ENCODE measurements at regions not wholly inside any gene's neighbourhood (a gene's known extent, or its start where the extent isn't known, plus 50 kb on each side); places are given as distances from the start of the nearest gene placed in this dataset.

DNA sequence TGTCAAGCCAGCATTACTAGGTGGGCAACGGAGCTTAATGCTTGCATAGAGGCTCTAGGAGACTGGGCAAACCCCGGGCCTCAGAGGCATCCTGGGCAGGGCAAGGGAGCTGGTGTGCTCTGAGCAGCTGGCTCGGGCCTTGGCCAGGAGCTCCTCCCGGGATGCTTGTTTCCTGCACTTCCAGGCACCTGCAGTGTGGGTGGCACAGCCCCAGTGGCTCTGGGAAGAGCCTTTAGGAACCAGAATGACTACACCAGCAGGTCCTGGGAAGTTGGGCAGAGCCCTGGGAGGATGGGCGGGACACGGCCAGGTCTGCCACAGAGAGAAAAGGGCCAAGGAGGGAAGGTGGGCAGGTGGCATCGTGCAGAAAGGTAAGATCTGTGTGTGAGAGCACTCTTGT, 80.4 kb upstream of the CD93 start:
- DNase-seq (ENCODE audit: low spot score): no peak

DNA sequence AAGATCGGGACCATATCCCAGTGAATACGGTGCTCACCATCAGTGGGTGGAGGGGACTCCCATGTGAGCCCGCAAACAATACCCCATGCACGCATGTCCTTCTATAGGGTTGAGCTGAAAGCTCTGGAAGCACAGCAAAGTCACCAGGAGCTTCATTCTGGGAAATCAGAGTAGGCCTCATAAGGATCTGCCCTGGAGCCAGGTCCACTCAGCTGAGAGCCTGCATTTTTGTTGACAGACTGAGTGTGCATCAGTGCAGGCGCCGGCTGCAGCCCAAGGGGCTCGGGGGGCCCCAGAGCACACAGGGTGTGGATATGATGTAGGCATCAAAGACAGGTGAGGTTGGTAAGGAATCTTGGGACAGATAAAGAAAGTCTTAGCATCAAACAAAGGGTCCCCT, 79.8 kb upstream of the CD93 start:
- DNase-seq (ENCODE audit: low spot score): no peak

DNA sequence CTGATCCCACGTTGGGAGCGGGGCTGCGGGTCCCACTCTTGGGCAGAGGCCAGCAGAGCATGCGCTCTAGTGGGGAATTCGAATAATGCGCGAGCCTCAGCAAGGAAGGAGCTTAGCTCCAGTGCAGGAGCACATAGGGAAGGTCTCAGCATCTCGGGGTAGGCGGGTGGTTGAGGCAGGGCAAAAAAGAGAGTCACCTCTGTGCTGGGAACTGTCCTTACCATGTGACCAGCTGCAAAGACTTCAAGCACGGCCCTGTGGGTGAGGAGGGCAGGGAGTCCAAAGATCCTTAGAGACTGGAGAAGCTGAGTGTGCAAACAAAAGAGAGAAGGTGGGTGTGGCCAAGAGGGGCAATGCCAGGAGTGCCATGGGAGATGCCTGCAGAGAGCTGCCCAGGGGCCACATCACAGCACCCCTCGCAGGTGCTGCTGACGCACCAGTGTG, 79.2 kb upstream of the CD93 start:
- no peak for DNase-seq (ENCODE audit: low spot score)

DNA sequence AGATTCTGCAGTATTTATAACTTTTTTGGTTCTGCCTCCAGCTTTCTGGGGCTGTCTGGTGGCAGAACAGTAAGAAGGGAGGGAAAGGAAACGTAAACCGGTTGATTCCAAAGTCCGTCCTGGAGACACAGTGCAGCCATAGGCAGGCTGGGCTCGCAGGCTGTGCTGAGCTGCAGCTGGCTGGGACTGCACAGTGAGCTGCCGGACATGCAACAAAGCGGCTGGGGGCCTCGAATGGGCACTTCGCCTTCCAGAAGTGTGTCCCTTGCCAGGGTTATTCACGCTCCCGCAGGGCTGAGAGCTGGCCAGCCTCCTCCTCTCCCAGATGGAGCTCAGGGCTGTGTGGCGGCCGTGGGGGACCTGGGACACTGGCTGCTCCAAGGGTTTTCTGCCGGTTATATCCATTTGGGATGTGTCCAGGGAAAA, 78.1 kb upstream of the CD93 start:
- peak; percentile 77 for DNase-seq (ENCODE audit: low spot score)

DNA sequence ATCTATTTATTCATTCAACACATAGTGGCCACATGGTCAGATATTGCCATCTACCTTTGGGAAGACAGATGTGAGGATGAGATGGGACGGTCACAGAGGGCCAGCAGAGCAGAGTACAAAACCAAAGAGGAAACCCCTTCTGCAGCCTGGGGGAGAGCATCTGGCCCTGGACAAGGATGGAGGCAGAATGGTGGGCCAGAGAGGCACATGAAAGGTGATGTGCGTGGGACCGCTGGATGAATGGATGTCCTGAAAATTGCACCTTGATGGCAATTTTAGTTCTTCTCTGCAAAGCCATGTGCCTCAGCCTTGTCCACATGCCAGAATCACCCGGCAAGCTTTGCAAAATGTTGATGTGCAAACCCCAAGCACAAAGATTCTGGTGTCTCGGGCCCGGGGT, 77.4 kb upstream of the CD93 start:
- DNase-seq (ENCODE audit: low spot score): no peak

DNA sequence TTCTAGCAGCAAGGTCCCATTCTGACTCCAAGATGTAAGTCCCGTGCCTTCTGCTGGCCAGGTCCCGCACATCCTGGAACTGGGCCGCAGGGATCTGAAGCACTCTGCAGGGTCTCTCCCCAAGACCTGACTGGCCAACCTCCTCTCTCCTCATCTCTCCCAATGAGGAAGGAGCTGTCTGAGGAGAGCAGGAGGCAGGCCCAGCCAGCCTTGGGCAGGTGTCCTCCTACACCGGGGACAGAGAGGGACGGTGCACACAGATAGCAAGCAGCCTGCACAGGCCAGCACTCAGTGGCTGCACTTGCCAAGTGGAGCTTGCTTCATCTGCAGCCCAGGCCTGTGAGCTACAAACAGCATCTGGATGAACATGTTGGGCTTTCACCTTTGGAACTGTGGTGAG, 76.8 kb upstream of the CD93 start:
- DNase-seq (ENCODE audit: low spot score): no peak

DNA sequence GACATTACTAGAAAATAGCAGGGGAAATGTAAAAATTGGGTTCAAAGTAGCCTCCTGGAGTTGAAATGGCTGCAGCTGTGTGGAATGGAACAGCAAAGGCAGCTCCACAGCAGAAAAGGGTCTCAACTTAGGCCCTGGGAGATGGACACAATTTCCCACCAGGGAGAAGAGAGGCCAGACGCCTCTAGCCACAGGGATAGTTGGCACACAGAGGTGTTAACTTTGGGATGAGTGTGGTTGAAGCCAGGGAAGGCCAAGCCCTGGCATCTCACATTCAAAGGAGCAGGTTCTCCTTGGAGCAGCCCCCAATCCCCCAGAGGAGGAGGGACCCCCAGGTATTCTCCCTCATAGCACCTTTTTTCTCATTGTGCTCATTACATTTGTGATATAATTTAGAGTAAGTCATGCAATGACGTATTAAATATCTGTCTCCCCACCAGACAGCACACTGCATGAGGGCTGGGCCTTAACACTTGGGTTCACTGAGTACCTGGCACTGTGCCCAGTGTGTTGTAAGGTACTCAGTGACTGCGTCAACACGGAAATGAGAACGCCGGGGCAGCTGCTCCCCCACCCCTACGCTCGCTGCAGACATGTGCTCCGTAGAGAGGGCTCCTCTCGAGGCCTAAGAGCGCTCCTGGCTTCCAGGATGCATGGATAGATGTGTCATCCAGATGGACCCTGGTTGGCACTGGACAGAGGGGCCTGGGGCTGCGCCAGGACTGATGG, 76.0 kb upstream of the CD93 start:
- no peak for DNase-seq (ENCODE audit: low spot score)

DNA sequence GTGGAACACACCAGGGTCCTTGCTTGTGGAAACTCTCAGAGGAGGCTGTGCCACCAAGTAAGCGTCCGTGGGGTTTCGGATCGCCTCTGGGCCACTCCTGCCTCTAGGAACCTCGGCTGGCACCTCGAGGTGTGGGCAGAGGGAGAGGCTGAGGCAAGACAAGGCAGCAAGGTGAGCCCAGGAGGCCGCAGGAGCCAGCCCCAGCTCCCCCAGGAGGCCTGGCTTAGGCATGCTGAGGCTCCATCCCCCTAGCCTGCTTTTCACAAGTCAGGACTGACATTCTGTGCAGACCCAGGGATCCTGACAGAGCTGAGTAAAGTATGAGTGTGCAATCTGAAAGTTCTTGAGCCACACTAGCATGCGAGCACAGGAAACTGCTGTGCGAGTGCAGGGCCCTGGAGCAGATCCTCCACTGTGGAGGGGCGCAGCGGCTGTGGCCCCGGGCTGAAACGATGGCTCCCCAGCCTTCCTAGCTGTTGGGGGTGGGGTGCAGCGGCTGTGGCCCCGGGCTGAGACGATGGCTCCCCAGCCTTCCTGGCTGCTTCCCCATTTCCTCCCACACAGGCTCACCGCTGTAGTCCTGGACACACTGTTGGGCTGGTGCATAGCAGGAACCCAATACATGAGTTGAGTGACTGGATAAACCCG, 75.2 kb upstream of the CD93 start:
- DNase-seq (ENCODE audit: low spot score): no peak

DNA sequence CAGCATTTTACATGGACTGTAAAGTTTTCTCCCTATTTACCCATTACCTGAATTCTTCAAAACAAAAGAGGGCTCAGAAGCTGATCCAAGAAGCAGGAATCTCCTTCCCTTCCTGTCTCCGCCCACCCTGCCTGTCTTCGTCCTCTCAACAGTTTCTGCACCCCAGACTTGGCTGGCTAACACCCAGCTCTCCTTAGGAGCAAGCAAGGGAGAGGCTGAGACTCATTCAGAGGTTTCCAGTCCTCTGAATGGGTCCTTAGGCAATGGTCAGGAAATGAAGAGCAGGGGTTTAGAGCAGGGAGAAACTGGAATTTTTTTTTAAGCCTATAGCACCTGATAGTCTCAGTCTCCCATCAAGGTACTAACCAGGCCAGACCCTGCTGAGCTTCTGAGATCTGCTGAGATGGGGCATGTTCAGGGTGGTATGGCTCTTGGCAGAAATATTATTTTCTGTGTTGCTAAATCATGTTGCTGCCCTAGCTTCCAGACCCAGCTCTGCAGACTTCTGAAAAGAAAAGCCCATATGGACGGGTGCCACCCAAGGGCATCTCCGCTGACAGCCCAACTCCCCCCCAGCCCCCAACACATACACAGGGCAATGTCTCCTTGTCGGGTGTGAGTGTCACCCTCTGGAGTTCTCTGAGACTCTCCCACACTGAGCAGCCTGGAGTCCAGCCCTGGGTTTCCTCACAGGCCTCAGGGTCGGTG, 74.6 kb upstream of the CD93 start:
- DNase-seq (ENCODE audit: low spot score): no peak

DNA sequence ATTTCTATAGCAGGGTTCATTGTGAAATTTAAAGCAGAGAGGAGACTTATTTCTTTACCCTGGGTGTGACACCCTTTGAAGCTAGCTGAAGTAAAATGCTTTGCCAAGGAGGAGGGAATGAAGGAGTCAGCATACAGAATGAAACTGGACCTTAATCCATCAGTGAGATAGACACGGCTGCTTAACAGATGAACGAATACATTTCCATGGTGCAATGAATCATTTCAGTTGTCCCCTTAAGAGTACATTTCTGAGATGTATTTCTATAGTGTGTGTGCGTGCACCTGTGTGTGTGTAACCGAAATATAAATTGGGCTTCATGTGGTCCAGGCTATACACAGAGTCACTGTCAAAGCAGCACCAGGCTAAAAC, 73.8 kb upstream of the CD93 start:
- no peak for DNase-seq (ENCODE audit: low spot score)

DNA sequence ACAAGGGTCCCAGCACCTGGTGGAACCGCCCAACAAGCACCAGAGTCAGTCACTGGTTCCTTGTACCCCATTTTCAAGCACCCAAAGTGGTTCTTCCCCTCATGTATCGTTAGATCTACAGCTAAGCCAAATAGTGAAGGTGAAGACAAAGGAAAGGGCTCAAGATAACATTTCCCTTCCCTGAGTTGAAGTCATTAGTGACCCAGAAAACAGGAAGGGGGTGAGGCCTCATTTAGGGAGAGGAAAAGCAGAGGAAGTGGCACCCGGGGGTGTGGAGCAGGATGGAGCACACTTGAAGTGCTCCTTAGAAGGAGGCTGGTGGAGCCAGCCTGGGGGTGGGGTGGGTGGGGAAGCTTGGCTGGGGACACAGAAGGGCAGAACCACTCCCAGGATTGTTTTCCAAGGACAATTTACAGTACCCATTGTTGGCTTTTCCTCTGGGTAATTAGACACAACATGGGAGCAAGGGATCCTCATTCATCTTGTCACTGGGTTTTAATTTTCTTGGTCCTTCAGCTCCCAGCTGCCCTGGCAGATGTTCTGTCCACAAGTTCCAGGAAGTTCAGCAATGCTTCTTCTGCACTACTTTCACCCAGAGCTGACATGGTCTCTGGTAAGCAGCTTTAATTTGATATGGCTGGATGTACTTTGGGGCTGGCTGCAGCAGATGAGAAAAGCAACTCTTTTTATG, 73.3 kb upstream of the CD93 start:
- no peak for DNase-seq (ENCODE audit: low spot score)

DNA sequence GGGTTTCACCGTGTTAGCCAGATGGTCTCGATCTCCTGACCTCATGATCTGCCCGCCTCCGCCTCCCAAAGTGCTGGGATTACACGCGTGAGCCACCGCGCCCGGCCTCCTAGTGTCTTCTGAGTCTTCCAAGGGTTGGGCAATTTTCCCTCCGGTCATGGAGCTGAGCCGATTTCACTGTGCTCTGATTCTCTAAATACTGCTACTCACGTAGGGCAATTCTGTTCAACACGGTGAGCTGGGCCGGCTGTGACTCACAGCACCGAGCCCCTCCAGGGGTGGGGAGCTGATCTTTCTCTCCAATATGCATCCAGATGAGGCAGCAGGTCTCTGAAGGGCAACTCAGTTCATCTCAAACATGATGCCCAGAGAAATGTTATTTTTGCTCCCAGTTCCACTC, 71.6 kb upstream of the CD93 start:
- no peak for DNase-seq (ENCODE audit: low spot score)

DNA sequence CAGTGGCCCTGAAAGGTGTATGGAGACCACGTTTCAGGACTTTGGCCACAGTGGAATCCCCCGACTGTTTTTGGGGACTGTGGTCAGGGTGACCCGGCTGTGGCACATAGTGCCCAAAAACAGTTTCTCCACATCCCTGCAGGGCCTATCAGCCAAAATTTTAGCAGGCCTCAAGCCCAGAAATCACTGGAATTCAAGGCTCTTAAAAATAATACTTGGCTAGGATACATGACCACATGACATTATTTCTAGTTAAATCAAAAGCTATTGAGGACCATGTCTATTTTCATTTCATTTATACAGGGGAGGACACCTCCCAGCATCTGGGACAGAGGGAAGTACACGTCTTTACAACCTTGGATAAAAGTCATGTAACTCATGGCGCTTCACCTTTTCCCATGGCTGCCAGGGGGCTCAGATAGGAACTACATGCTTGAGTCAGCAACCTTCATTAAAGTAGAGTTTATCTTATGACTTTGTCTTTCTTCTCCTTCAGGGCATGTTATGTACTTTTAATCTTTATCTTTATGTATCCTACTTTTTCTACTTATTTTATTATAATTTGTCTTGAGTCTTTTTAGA, 70.8 kb upstream of the CD93 start:
- DNase-seq (ENCODE audit: low spot score): no peak

DNA sequence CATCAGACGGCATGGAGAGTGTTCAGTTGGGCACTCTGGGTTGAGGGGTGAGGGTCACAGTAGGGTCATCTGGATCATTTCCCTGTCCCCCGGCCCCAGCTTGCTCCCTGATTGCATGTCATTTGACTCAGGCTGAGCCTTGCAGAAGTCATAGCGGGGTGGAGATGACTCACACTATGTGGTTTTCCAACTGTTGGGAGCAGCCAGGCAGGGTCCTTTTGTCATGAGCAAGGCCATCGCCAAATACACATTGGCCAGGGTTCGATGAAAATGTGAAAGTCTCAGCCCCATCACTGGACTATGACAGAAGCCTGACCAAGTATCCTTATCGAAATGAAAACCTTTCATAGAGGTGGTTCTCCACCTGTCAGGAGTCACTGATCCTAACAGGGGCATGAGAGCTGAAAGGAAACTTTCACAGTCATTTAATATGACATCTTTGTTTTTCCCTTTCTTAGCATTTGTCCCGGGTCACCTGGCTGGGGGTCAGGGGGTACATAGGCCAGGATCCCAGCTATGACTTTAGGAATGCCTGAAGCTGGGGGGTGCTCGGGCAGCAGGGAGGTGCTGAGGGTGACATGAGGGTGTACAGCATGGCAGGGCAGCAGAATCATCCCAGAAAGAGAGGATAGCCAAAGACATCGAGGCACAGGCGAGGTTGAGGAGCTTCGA, 70.2 kb upstream of the CD93 start:
- DNase-seq (ENCODE audit: low spot score): no peak

DNA sequence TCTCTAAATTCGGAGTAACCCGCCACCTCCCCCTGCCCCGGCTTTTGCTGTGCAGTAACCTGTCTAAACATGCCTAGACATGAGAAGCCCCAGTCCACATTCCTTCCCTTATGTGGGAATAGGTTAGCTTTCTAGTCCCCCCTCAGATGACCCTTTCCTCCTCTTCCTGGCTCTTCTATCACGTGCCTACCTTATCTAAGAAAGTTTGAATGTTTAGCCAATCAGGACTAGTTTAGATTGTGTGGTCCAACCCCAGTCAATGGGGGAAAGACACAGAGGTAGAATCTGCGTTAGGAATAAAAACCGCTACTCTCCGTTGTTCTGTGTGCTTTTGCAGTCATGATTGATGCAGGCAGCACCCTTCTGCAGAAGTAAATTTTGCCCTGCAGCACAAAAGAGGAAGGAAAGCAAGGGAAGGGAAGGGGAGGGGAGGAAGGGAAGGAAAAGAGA, 69.0 kb upstream of the CD93 start:
- no peak for DNase-seq (ENCODE audit: low spot score)

DNA sequence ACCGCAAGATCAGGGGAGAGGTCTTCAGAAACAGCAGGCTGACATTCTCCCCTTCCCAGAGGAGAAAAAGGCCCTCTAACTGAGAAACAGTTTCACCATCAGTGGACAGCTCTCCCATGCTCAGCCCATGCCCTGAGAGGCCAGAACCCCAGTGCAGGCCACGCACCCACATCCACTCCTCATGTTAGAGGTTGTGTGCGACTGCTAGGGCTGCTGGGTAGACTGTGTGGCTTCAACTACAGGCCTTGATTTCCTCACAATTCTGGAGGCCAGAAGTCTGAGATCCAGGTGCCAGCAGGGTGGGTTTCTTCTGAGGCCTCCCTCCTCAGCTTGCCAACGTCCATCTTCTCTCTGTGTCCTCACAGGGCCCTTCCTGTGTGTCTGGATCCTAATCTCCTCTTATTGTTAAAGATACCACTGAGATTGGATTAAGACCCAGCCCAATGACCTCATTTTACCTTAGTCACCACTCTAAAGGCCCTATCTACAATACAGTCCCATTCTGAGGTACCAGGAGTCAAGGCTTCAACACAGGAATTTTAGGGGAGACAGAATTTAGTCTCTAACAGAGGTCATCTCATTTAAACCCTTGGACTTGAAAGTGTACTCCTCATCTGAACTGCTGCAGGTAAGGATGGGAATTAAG, 67.7 kb upstream of the CD93 start:
- DNase-seq (ENCODE audit: low spot score): no peak

DNA sequence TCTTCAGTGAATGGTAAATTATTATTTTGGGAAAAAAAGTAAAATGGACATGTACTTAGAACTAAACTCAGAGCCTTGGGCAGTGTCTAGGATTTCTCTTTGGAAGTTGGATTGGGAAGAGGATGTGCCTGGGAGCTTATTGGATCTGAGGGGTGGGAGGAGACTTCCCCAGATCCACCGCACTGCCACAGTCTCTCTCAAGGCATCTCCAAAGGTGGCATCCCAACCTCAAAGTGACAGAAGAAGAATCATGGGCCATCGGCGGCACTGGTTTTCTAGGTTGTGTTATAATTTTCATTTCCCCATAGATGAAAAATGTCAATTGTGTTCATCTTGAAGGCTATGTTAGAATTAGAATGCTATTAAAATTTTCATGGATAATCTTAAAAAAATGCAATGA, 66.8 kb upstream of the CD93 start:
- no peak for DNase-seq (ENCODE audit: low spot score)

DNA sequence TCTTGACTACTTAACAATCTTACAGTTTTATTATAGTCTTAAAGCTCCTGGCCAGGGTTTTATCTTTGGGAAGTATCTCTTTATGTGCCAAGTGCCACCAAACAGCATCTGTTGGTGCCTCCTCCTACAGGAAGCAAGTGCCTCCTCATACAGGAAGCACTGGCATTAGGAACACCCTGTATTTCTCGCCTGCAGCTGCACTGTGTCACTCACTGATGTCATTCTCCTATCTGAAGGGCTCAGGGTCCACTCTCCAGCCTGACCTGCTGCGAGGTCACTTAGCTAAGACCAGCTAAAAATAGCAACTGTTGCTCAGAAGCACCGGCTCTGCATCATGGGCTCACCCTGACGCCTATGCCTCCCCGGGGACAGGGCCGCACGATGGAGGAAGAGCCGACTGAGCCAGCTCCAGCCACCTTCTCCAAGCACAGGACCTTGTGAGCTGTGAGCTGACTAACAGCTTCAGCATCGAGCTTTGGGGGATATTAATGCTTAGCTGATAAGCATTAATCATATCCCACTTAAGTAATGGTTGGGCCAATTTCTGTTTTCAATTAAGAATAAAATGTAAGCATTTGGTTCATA, 66.3 kb upstream of the CD93 start:
- no peak for DNase-seq (ENCODE audit: low spot score)

DNA sequence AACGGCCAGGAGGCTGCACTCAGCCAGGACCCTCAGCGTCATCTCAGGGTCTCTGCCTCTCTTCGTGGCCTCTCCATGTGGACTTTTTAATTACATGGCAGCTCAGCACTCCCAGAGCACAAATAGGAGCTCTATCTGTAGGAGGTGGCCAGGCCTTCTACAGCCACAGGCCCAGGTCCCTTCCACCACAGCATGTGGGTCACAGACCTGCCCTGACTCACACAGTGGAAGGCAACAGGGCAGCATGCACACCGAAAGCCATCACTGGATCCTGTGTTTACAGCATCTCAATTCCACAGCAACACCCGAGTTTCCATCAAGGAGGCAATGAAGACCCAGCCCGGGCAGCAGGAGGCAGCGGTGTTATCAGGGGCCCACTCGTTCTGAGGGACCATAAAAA, 65.8 kb upstream of the CD93 start:
- DNase-seq (ENCODE audit: low spot score): no peak

DNA sequence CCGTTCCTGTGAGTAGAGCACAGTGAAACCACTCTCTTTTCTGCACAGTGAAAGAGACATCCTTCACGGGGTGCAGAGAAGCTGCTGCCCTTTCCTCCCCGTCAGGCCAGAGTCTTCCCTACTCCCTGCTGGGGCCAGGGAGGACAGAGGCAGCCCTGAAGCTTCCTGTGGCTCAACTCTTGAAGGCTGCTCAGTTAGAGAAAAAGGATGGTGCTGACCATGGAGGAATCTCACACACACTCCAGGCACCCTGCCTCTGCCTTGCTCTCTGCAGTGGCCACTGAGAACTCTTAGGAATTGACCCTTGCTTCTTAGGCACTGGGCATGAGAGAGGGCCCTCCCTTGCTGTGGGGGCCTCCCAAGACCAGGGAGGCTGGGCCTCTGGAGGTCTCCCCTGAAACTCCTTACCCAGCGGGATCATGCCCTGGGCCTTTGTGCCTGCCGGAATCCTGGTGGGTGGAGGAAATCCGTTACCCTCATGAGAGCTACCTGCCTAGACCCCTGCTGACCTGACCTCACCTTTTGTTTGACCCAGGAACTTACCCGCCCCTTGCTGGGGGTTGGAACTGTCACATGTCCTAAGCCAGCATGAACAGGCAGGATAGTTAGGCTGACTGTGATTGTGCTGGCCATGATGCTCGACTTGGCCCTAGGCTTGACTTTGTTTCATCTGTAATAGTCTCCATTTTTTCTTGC, 65.0 kb upstream of the CD93 start:
- no peak for DNase-seq (ENCODE audit: low spot score)

Data from cerebellar cortex (tissue), 1 donor.